Activated CD8-positive, alpha-beta memory T cell treated with anti-CD3 and anti-CD28 coated beads for 1 hour (primary cell): ENCODE measurements at regions not wholly inside any gene's neighbourhood (a gene's known extent, or its start where the extent isn't known, plus 50 kb on each side); places are given as distances from the start of the nearest gene placed in this dataset.

ENCODE experiments used
- DNase-seq, 2 donors: peaks; one replicate each; pipeline ENCODE4 v3.0.0-alpha.2; 2020; ENCODE audit warnings: low read depth in 1 of 2; ENCODE audit errors: extremely low read depth in 1 of 2

- DNase-seq: no peak
Observed at GRCh38 chr13:31675440-31675953, 63.8 kb upstream of the RXFP2 start.

- DNase-seq: no peak
Observed at GRCh38 chr13:31681133-31681532, 58.2 kb upstream of the RXFP2 start.

- DNase-seq: no peak
Observed at GRCh38 chr13:31684466-31684865, 54.9 kb upstream of the RXFP2 start.

- no peak for DNase-seq
Observed at GRCh38 chr13:31686670-31687425, 52.5 kb upstream of the RXFP2 start.
